ENCODE measurements at regions not wholly inside any gene's neighbourhood (a gene's known extent, or its start where the extent isn't known, plus 50 kb on each side); places are given as distances from the start of the nearest gene placed in this dataset.

DNA sequence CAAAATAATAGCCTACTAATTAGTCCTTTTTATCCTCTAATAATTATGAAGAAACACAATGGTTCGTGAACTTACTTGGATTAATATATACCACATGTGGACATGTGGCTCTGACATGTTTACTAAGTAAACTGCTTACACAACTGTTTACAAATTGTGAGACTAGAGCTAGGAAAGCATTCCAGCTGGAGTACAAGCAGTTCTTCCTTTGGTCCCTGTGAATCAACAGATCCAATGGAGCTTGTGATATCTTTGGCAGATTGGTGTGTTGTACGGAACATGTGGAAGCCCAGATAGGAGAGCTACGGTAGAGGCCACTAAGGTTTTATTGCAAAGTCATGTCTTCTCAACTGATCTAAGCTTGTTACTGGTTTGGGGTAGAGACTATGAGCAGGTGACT lies 145.5 kb upstream of the SPRY2 start:
- no peak overlapping the region for H3K27ac ChIP-seq
- no peak for DNase-seq (ENCODE audit: low spot score)

DNA sequence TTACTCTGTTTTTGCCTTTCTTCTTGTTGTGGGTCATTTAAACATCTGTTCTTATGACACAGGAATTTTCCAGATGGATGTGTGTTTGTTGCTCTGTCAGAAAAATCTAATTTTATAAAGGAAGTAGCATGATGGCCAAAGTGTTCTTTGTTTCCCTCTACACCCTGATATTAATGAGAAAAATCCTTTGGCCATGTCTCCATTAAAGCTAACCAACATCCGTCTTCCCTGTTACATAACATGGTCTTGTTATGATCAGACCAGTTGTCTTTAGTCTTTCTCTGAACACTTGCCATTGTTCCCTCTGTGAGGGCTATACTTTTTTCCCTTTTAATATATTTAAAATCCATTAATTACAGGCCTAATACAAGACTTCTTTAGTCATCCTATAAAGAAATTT lies 142.2 kb upstream of the SPRY2 start:
- no peaks in the 10 kb centered on the region for H3K36me3 ChIP-seq
- TF ChIP-seq POLR2A (IDR thresholded peaks at IDR 0.05): no peak
- no peak for TF ChIP-seq POLR2AphosphoS5 (IDR thresholded peaks at IDR 0.05)
- TF ChIP-seq, protein P1, sequence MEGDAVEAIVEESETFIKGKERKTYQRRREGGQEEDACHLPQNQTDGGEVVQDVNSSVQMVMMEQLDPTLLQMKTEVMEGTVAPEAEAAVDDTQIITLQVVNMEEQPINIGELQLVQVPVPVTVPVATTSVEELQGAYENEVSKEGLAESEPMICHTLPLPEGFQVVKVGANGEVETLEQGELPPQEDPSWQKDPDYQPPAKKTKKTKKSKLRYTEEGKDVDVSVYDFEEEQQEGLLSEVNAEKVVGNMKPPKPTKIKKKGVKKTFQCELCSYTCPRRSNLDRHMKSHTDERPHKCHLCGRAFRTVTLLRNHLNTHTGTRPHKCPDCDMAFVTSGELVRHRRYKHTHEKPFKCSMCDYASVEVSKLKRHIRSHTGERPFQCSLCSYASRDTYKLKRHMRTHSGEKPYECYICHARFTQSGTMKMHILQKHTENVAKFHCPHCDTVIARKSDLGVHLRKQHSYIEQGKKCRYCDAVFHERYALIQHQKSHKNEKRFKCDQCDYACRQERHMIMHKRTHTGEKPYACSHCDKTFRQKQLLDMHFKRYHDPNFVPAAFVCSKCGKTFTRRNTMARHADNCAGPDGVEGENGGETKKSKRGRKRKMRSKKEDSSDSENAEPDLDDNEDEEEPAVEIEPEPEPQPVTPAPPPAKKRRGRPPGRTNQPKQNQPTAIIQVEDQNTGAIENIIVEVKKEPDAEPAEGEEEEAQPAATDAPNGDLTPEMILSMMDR (IDR thresholded peaks at IDR 0.05): no peak
- no peak for DNase-seq (ENCODE audit: low spot score)
- H3K27ac ChIP-seq: no peak overlapping the region
- H3K4me3 ChIP-seq: no peak overlapping the region
- WGBS: 58% methylated on average over 1 of the region's 1 CpG
- H3K4me1 ChIP-seq (replicated peaks): no peaks in the 10 kb centered on the region
- H3K9me3 ChIP-seq: no peaks in the 10 kb centered on the region
- no peaks in the 10 kb centered on the region for H3K27me3 ChIP-seq (replicated peaks; ENCODE audit: insufficient read depth)
- intact Hi-C loops (cut with DNase I): no loop called here

More for the DNA sequence above, 145.5 kb upstream of the SPRY2 start:
- WGBS: 69% methylated on average over 3 of the region's 3 CpGs
- TF ChIP-seq, protein P1 (IDR thresholded peaks at IDR 0.05): no peak
- no peak for TF ChIP-seq POLR2A (IDR thresholded peaks at IDR 0.05)
- TF ChIP-seq POLR2AphosphoS5 (IDR thresholded peaks at IDR 0.05): no peak
- Histone ChIP-seq H3K4me1 (replicated peaks) (no peaks in the 10 kb centered on the region), H3K4me3 (no peak overlapping the region), H3K9me3 (no peaks in the 10 kb centered on the region), H3K27me3 (replicated peaks; ENCODE audit: insufficient read depth) (no peaks in the 10 kb centered on the region), H3K36me3 (no peaks in the 10 kb centered on the region)
- intact Hi-C loops (cut with DNase I): no loop called here

DNA sequence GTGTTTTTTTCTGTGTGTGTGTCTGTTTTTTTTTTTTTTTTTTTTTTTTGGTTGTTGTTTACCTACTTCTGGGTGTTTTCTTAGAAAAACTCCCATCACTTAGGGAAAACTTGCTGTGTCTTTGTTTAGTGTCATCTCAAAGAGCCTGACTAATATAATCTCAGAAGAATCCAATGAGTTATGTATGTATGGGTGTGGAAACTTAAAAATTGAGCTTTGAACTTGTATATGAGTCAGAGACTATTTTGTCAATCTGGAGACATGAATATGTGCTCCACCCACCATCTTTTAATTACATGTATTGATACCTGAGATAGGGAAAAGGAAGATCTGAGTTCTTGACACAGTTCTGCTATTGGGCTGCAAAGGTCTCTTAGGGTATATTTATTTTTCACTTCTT lies 140.7 kb upstream of the SPRY2 start:
- no peak for DNase-seq (ENCODE audit: low spot score)
- no peaks in the 10 kb centered on the region for H3K9me3 ChIP-seq
- H3K4me1 ChIP-seq (replicated peaks): no peaks in the 10 kb centered on the region
- no peaks in the 10 kb centered on the region for H3K27me3 ChIP-seq (replicated peaks; ENCODE audit: insufficient read depth)
- no peak overlapping the region for H3K4me3 ChIP-seq
- H3K36me3 ChIP-seq: no peaks in the 10 kb centered on the region
- intact Hi-C loops (cut with DNase I): no loop called here
- TF ChIP-seq, protein P1 (IDR thresholded peaks at IDR 0.05): no peak
- TF ChIP-seq POLR2AphosphoS5 (IDR thresholded peaks at IDR 0.05) (no peak), POLR2A (IDR thresholded peaks at IDR 0.05) (no peak)
- no peak overlapping the region for H3K27ac ChIP-seq

DNA sequence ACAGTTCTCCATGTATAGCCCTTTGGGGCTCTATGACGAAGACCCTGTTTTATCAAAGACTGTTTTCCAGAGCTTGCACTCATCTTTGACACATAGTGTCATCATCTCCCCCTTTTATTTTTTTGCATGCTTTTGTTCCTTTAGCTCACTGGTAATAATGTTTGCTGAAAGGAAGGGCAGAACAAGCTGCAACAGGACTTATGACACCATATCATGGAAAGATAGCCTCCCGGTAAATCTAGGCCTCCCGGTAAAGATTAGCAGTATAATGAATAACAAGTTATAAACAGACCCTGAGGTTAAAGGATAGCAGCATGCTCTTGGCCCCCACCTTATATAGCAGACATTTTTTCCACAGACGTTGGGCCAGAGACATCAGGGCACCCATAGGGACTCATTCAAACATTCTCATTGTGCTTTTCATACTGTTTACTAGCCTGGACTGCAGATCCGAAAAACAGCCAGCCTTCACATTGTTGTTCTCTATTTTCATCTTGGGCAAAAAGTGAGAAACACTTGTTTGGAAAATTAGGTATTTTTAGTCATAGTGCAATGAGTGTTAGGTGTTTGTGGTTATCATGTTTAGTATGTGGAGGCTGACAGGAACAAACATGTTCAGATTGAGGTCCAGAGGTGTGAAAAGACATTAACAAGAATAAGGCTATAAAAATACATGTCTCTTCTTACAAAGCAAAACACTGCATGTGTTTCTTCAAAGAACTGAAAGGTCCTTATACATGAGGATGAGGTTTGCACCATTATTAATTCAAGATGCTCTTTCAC lies 136.9 kb upstream of the SPRY2 start:
- no peak overlapping the region for H3K27ac ChIP-seq
- H3K4me3 ChIP-seq: no peak overlapping the region
- WGBS: 48% methylated on average over 5 of the region's 5 CpGs
- no peaks in the 10 kb centered on the region for H3K36me3 ChIP-seq
- H3K9me3 ChIP-seq: no peaks in the 10 kb centered on the region
- no peaks in the 10 kb centered on the region for H3K4me1 ChIP-seq (replicated peaks)
- no peak for TF ChIP-seq POLR2A (IDR thresholded peaks at IDR 0.05)
- TF ChIP-seq POLR2AphosphoS5 (IDR thresholded peaks at IDR 0.05): no peak
- TF ChIP-seq, protein P1 (IDR thresholded peaks at IDR 0.05): no peak
- no peak for DNase-seq (ENCODE audit: low spot score)
- H3K27me3 ChIP-seq (replicated peaks; ENCODE audit: insufficient read depth): no peaks in the 10 kb centered on the region
- intact Hi-C loops (cut with DNase I): loop anchor here (10.0 kb wide), 1 partner anchor 147 kb away; no protein-coding TSS in a partner anchor

DNA sequence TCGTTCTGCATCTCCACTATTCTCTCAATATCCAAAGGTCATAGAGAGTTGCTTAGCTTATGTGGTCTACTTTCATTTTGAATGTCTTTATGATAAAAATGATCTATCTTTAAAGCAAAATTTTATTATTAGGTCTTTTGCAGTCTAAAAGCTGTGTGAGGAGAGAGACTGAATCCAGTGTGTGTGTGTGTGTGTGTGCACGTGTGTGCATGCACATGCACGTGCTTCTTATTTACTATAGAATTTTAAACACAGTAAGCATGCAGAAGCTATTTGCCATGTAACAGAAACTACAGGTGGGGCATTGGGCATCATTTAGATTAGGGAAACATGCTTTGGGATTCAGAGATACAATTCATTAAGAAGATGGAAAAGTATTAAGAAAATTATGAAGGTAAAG lies 136.0 kb upstream of the SPRY2 start:
- Histone ChIP-seq H3K27ac (no peak overlapping the region), H3K4me3 (no peak overlapping the region), H3K27me3 (replicated peaks; ENCODE audit: insufficient read depth) (no peaks in the 10 kb centered on the region), H3K4me1 (replicated peaks) (no peaks in the 10 kb centered on the region), H3K36me3 (no peaks in the 10 kb centered on the region), H3K9me3 (no peaks in the 10 kb centered on the region)
- TF ChIP-seq POLR2AphosphoS5 (IDR thresholded peaks at IDR 0.05) (no peak), POLR2A (IDR thresholded peaks at IDR 0.05) (no peak)
- TF ChIP-seq, protein P1 (IDR thresholded peaks at IDR 0.05): no peak
- DNase-seq (ENCODE audit: low spot score): no peak
- intact Hi-C loops (cut with DNase I): loop anchor here (10.0 kb wide), 1 partner anchor 148 kb away; no protein-coding TSS in a partner anchor
- 32% methylated on average over 3 of the region's 3 CpGs for WGBS
